MCF 10A (cell line): ENCODE measurements at regions not wholly inside any gene's neighbourhood (a gene's known extent, or its start where the extent isn't known, plus 50 kb on each side); places are given as distances from the start of the nearest gene placed in this dataset.

ENCODE experiments used
- BruUV-seq: library from RNA; stranded (reverse); fragments of 400-500 nt; replicated peaks from 2 replicates; lab custom pipeline; 2021; lab: Mats Ljungman, UMichigan
- CTCF ChIA-PET: fragments of 300-600 bp; sonication (Branson Sonifier 250); formaldehyde crosslinking; extraction: SDS; loops from one replicate; lab custom pipeline; 2021; ENCODE audit warnings: antibody characterized with exemption, inconsistent platforms; lab: Yijun Ruan, JAX
- POLR2A ChIA-PET: fragments of 300-600, 350-650 bp; sonication (Branson Sonifier 250); formaldehyde crosslinking; extraction: SDS; loops from one replicate; lab custom pipeline; 2020; ENCODE audit warnings: antibody characterized with exemption, inconsistent platforms; lab: Yijun Ruan, JAX
- DNase-seq: peaks from one replicate; pipeline ENCODE4 v3.0.0-alpha.2; 2018; ENCODE audit not compliant: unreplicated experiment
- H3K27ac Mint-ChIP-seq: one replicate; pipeline ENCODE4 v1.8.0; 2022; ENCODE audit warnings: mild to moderate bottlenecking, low read depth, mixed read lengths; ENCODE audit not compliant: unreplicated experiment
- H3K27me3 Mint-ChIP-seq: one replicate; pipeline ENCODE4 v1.8.0; 2022; ENCODE audit warnings: mixed read lengths; ENCODE audit not compliant: insufficient read depth, unreplicated experiment
- H3K36me3 Mint-ChIP-seq: one replicate; pipeline ENCODE4 v1.8.0; 2022; ENCODE audit warnings: mild to moderate bottlenecking, moderate library complexity, mixed read lengths; ENCODE audit not compliant: insufficient read depth, unreplicated experiment
- H3K4me1 Mint-ChIP-seq: one replicate; pipeline ENCODE4 v1.8.0; 2022; ENCODE audit warnings: mixed read lengths; ENCODE audit not compliant: insufficient read depth, unreplicated experiment
- H3K4me3 Mint-ChIP-seq: one replicate; pipeline ENCODE4 v1.8.0; 2022; ENCODE audit warnings: mild to moderate bottlenecking, moderate library complexity, mixed read lengths; ENCODE audit not compliant: unreplicated experiment
- H3K9me3 Mint-ChIP-seq: one replicate; pipeline ENCODE4 v1.8.0; 2022; ENCODE audit warnings: mixed read lengths; ENCODE audit not compliant: unreplicated experiment
- intact Hi-C: fragments of 100-400 bp; cut with micrococcal nuclease; formaldehyde crosslinking; loops from 2 replicates; pipeline ENCODE4 v1.14.1; 2022
- TF ChIP-seq, protein P1 (sequence below): fragments of 200-600 bp; IDR thresholded peaks from one replicate; pipeline ENCODE4 v1.8.0; 2022; ENCODE audit warnings: antibody characterized with exemption, mild to moderate bottlenecking; ENCODE audit not compliant: unreplicated experiment

DNA sequence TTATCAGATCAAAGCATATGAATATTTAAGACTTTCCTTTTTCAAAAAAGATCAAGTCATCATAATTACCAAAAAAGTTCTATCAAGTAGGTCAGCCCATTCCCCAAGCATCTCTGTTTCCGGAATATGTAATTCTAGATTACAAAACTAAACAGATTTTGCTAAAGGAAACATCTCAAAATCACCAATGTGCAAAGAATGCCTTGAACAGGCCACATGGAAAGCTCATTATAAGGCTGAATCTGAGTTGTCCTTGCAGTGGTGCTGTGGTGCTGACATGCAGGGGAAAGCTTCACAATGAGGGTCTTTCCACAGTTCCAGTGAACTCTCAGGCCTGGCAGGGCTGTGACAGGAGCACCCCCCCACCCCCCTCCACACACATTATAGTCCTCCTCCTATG, 240.9 kb downstream of the OMA1 start:
- H3K27me3 Mint-ChIP-seq, result peaks cover 30% of the 10 kb centered on the region
- no peak overlapping the region for H3K27ac Mint-ChIP-seq
- H3K9me3 Mint-ChIP-seq, result no peaks in the 10 kb centered on the region

DNA sequence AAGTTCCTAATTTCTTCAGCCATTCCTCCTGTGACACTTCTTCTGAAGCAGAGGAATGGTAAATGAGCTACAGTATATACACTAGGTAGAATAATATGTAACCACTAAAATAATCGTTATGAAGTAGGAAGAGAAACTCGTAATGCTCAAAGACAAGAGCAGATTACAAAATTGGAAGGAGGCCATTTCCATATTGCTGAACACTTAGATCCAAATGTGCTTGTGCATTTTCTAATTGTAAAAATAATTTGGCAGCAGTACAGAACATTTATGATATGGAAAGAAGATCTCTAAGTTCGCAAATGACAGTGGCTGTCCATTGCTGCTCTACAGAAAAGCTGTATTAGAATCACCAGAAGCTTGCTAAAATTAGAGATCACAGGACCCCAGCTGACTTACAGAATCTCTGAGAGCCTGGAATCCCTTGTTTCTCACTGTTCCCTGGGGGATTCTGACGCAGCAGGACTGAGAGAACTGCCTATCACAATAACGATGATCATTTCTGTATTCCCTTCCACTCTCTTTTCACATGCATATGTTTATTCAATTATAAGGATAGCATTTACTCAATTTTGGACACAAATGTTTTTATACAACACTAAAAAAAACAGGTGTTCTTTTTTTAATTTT, 242.1 kb downstream of the OMA1 start:
- Mint-ChIP-seq H3K9me3 (no peaks in the 10 kb centered on the region), H3K27me3 (peaks cover 30% of the 10 kb centered on the region), H3K4me1 (no peaks in the 10 kb centered on the region), H3K27ac (no peak overlapping the region), H3K36me3 (no peaks in the 10 kb centered on the region), H3K4me3 (no peak overlapping the region)
- ChIA-PET POLR2A (no interaction called here), CTCF (no interaction called here)
- TF ChIP-seq, protein P1, sequence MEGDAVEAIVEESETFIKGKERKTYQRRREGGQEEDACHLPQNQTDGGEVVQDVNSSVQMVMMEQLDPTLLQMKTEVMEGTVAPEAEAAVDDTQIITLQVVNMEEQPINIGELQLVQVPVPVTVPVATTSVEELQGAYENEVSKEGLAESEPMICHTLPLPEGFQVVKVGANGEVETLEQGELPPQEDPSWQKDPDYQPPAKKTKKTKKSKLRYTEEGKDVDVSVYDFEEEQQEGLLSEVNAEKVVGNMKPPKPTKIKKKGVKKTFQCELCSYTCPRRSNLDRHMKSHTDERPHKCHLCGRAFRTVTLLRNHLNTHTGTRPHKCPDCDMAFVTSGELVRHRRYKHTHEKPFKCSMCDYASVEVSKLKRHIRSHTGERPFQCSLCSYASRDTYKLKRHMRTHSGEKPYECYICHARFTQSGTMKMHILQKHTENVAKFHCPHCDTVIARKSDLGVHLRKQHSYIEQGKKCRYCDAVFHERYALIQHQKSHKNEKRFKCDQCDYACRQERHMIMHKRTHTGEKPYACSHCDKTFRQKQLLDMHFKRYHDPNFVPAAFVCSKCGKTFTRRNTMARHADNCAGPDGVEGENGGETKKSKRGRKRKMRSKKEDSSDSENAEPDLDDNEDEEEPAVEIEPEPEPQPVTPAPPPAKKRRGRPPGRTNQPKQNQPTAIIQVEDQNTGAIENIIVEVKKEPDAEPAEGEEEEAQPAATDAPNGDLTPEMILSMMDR, result no peak
- no peak for DNase-seq
- BruUV-seq, result no TSS peak
- intact Hi-C loops, result no loop called here

More for the DNA sequence above, 240.9 kb downstream of the OMA1 start:
- intact Hi-C loops, result no loop called here
- no peak for DNase-seq
- TF ChIP-seq, protein P1, result no peak
- ChIA-PET CTCF (no interaction called here), POLR2A (no interaction called here)
- Mint-ChIP-seq H3K36me3 (no peaks in the 10 kb centered on the region), H3K4me3 (no peak overlapping the region), H3K4me1 (no peaks in the 10 kb centered on the region)
- BruUV-seq, result no TSS peak

- TF ChIP-seq, protein P1, result no peak
- intact Hi-C loops, result no loop called here
- CTCF ChIA-PET, result no interaction called here
- BruUV-seq, result no TSS peak
- no peaks in the 10 kb centered on the region for H3K9me3 Mint-ChIP-seq
- peaks cover 30% of the 10 kb centered on the region for H3K27me3 Mint-ChIP-seq
- H3K4me1 Mint-ChIP-seq, result no peaks in the 10 kb centered on the region
- no peak overlapping the region for H3K27ac Mint-ChIP-seq
- no peaks in the 10 kb centered on the region for H3K36me3 Mint-ChIP-seq
- no peak for DNase-seq
- POLR2A ChIA-PET, result no interaction called here
- H3K4me3 Mint-ChIP-seq, result no peak overlapping the region
Measured at GRCh38 chr1:58303841-58304240, 242.7 kb downstream of the OMA1 start.

DNA sequence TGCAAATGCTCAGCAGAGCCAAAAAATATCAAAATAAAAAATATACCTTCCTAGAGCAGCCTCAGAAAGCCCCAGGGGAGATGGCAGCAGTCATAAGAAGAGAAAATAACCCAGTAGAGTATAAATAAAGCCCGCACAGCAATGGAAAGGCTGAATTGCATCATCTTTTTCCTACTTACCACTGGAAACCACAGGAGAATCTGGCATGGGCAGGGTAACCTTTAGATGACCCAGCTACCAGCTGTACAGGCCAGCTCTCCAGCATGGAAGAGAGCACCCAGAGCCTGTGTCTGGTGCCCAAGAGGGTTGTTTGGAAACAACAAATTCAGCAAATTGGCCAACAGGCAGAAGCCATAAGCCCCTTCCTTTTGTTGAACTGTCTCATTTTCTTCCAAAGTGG, 253.1 kb downstream of the OMA1 start:
- TF ChIP-seq, protein P1, result no peak
- Mint-ChIP-seq H3K4me3 (no peak overlapping the region), H3K36me3 (no peaks in the 10 kb centered on the region), H3K27me3 (peaks cover 10% of the 10 kb centered on the region), H3K4me1 (no peaks in the 10 kb centered on the region), H3K27ac (no peak overlapping the region), H3K9me3 (no peaks in the 10 kb centered on the region)
- BruUV-seq, result no TSS peak
- ChIA-PET POLR2A (interaction anchor here (0.7 kb wide), 1 partner anchor 302 kb away, joined by 3 read pairs; no protein-coding TSS in a partner anchor), CTCF (no interaction called here)
- no peak for DNase-seq
- intact Hi-C loops, result no loop called here
